ENCODE measurements at regions not wholly inside any gene's neighbourhood (a gene's known extent, or its start where the extent isn't known, plus 50 kb on each side); places are given as distances from the start of the nearest gene placed in this dataset.

- TF ChIP-seq CTCF (IDR thresholded peaks at IDR 0.05) (no peak), POLR2A (IDR thresholded peaks at IDR 0.05) (no peak)
Observed at GRCh38 chr2:188787021-188787657, 187.0 kb upstream of the COL3A1 start.

Data from upper lobe of left lung (tissue), 4 donors.